ENCODE measurements at regions not wholly inside any gene's neighbourhood (a gene's known extent, or its start where the extent isn't known, plus 50 kb on each side); places are given as distances from the start of the nearest gene placed in this dataset.
"Not testable (repeated sequence)": the region's sequence is repeated elsewhere in the genome, so short reads cannot be mapped to it uniquely, and the experiment has no call there.

DNA sequence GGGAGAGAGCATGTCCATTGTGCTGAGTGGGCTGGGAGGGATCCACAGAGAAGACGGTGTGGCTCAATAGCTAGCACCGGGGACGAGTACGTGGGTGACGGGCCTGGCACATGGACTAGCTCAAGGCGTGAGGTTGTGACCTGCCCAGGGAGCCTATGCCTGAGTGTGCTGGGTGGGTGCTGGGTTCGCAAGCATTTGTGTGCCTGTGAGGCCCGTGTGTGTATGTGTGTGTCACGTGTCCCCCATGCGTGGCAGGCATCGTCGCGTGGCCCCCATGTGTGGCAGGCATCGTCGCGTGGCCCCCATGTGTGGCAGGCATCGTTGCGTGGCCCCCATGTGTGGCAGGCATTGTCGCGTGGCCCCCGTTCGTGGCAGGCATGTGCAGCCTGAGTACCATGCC, 109.2 kb downstream of the TMEM121 start:
- no peaks in the 10 kb centered on the region for H3F3A ChIP-seq (ENCODE audit: control insufficient read depth, insufficient read depth)
- TF ChIP-seq, protein P1, sequence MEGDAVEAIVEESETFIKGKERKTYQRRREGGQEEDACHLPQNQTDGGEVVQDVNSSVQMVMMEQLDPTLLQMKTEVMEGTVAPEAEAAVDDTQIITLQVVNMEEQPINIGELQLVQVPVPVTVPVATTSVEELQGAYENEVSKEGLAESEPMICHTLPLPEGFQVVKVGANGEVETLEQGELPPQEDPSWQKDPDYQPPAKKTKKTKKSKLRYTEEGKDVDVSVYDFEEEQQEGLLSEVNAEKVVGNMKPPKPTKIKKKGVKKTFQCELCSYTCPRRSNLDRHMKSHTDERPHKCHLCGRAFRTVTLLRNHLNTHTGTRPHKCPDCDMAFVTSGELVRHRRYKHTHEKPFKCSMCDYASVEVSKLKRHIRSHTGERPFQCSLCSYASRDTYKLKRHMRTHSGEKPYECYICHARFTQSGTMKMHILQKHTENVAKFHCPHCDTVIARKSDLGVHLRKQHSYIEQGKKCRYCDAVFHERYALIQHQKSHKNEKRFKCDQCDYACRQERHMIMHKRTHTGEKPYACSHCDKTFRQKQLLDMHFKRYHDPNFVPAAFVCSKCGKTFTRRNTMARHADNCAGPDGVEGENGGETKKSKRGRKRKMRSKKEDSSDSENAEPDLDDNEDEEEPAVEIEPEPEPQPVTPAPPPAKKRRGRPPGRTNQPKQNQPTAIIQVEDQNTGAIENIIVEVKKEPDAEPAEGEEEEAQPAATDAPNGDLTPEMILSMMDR (IDR thresholded peaks at IDR 0.05; ENCODE audit: low read depth, low read length, poor library complexity, severe bottlenecking), result no peak
- no peak for TF ChIP-seq EZH2phosphoT487 (IDR thresholded peaks at IDR 0.05; ENCODE audit: borderline replicate concordance, low read length)

DNA sequence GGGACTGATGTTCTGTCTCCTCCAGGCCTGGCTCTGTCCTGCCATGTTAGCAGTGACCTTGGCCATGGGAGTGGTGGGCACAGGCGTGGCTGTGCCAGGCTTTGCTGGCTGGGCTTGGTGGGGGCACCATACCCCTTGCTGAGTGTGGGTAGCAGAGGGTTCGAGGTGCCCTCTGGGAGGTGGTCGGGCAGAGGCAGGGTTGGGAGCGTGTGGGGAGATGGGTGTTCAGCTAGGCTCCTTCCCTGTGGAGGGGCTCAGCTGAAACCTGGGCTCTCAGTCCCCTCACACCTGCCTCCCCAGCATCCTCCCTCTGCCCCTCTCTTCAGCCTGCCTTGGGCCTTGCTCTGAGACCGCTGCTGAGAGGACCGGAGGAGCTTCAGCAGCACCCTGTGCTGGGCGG, 109.6 kb downstream of the TMEM121 start:
- not testable (repeated sequence) for H3K27ac ChIP-seq (ENCODE audit: low read depth, low read length); H3K79me2 ChIP-seq (ENCODE audit: control insufficient read depth, low read length); H3F3A ChIP-seq (ENCODE audit: control insufficient read depth, insufficient read depth); H3K9me3 ChIP-seq (ENCODE audit: control insufficient read depth, insufficient read depth, low read length); H3K9me2 ChIP-seq (replicated peaks; ENCODE audit: control insufficient read depth, low read length); H3K27me3 ChIP-seq (ENCODE audit: control insufficient read depth, low read length); H4K20me1 ChIP-seq (ENCODE audit: control insufficient read depth, insufficient read depth, low read depth, low read length); H3K4me3 ChIP-seq (ENCODE audit: low read length); H3K4me2 ChIP-seq (ENCODE audit: low read length); H3K4me1 ChIP-seq (ENCODE audit: control insufficient read depth, low read length); H3K36me3 ChIP-seq (ENCODE audit: control insufficient read depth, low read length)

More for the DNA sequence above, 109.2 kb downstream of the TMEM121 start:
- no peaks in the 10 kb centered on the region for H3K36me3 ChIP-seq (ENCODE audit: control insufficient read depth, low read length)
- H3K4me2 ChIP-seq (ENCODE audit: low read length), result no peak overlapping the region
- H3K9me3 ChIP-seq (ENCODE audit: control insufficient read depth, insufficient read depth, low read length), result no peaks in the 10 kb centered on the region
- H3K79me2 ChIP-seq (ENCODE audit: control insufficient read depth, low read length), result no peaks in the 10 kb centered on the region
- no peak overlapping the region for H3K27ac ChIP-seq (ENCODE audit: low read depth, low read length)
- H4K20me1 ChIP-seq (ENCODE audit: control insufficient read depth, insufficient read depth, low read depth, low read length), result no peaks in the 10 kb centered on the region
- H3K27me3 ChIP-seq (ENCODE audit: control insufficient read depth, low read length), result no peaks in the 10 kb centered on the region
- no peak overlapping the region for H3K4me3 ChIP-seq (ENCODE audit: low read length)
- no peaks in the 10 kb centered on the region for H3K9me2 ChIP-seq (replicated peaks; ENCODE audit: control insufficient read depth, low read length)
- H3K4me1 ChIP-seq (ENCODE audit: control insufficient read depth, low read length), result no peaks in the 10 kb centered on the region

DNA sequence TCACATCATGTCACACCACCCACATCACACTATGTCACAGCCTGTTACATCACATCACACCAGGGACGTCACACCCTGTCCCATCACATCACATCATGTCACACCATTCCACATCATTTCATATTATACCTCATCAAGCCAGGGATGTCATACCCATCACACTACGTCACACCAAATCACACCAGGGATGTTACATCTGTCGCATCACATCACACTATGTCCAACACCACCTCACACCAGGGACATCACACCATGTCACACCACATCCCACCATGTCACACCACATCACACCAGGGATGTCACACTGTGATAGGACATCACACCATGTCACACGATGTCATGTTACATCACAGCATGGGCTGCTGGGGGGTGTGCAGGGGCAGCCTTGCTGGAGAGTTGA, 110.6 kb downstream of the TMEM121 start:
- Histone ChIP-seq H3K4me1 (ENCODE audit: control insufficient read depth, low read length) (no peaks in the 10 kb centered on the region), H3K4me2 (ENCODE audit: low read length) (no peak overlapping the region), H3K9me2 (replicated peaks; ENCODE audit: control insufficient read depth, low read length) (no peaks in the 10 kb centered on the region), H3K27ac (ENCODE audit: low read depth, low read length) (no peak overlapping the region), H3K79me2 (ENCODE audit: control insufficient read depth, low read length) (no peaks in the 10 kb centered on the region), H3K36me3 (ENCODE audit: control insufficient read depth, low read length) (no peaks in the 10 kb centered on the region), H3K4me3 (ENCODE audit: low read length) (no peak overlapping the region), H4K20me1 (ENCODE audit: control insufficient read depth, insufficient read depth, low read depth, low read length) (no peaks in the 10 kb centered on the region), H3K9me3 (ENCODE audit: control insufficient read depth, insufficient read depth, low read length) (no peaks in the 10 kb centered on the region), H3F3A (ENCODE audit: control insufficient read depth, insufficient read depth) (no peaks in the 10 kb centered on the region), H3K27me3 (ENCODE audit: control insufficient read depth, low read length) (no peaks in the 10 kb centered on the region)
- TF ChIP-seq, protein P1 (IDR thresholded peaks at IDR 0.05; ENCODE audit: low read depth, low read length, poor library complexity, severe bottlenecking), result no peak
- TF ChIP-seq EZH2phosphoT487 (IDR thresholded peaks at IDR 0.05; ENCODE audit: borderline replicate concordance, low read length), result no peak

DNA sequence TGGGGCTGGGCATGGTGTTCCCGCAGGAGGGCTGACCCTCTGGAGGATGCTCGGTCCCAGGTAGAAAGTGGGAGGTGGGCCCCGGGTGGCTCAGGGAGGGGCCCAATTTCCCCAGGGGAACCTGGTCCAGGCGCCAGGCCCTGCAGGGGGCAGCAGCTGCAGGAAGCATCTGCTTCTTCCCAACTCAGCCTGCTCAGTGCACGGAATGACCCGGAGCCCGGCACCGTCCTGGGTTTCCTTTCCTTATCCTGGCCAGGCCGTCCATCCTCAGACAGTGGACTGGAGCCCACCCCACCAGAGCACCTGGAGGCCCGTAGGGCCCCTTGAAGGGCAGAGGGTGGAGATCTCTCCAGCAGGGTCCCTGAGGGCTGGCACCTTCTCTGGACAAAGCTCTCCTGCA, 111.0 kb downstream of the TMEM121 start:
- not testable (repeated sequence) for H3K36me3 ChIP-seq (ENCODE audit: control insufficient read depth, low read length); H3K4me3 ChIP-seq (ENCODE audit: low read length); H3K79me2 ChIP-seq (ENCODE audit: control insufficient read depth, low read length); H4K20me1 ChIP-seq (ENCODE audit: control insufficient read depth, insufficient read depth, low read depth, low read length); H3K4me2 ChIP-seq (ENCODE audit: low read length); H3K9me2 ChIP-seq (replicated peaks; ENCODE audit: control insufficient read depth, low read length); H3K9me3 ChIP-seq (ENCODE audit: control insufficient read depth, insufficient read depth, low read length); H3K27me3 ChIP-seq (ENCODE audit: control insufficient read depth, low read length); H3F3A ChIP-seq (ENCODE audit: control insufficient read depth, insufficient read depth); H3K27ac ChIP-seq (ENCODE audit: low read depth, low read length); H3K4me1 ChIP-seq (ENCODE audit: control insufficient read depth, low read length)

DNA sequence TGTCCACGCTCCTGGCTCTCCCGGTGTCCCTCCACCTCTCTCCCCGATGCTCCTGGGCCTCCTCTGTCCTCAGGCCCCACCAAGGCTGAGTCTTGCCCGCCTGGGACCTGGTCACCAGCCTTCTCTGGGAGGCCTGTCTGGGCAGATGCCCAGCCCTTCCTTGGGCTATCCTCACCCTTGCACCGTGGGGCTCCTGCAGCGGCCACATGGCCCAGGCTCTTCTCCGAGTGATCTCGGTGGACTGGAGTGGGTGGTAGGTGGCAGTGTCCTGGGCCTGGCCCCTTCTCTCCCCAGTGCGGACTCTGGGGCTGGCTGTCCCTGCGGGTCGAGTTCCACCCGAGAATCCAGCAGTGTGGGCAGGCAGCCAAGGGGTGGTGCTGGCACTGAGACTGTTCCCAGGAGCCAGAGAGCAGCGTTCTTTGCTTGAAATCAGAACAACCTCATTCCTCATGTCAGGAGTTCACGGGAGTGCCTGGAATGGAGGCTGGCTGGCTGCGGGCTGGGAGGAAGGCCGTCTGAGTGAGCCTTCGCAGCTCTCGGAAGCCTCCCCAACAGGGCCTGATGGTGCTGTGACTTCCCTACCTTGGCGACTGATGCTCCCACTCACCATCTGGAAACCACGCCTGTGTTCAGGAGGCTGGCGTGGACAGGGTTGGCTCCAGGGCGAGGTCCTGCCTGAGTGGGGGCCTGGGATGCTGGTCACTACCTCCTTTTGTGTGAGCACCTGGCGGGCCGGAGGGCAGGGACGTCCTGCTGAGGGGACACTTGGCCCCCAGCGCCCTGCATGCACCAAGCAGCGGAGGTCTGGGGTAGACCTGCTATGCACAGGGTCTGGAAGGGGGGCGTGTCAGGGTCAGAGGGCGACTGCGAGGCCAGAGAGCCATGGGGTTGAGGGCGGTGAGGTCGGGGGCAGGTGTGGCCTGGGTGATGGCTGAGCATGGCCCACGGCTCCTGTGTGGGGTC, 113.9 kb downstream of the TMEM121 start:
- H4K20me1 ChIP-seq (ENCODE audit: control insufficient read depth, insufficient read depth, low read depth, low read length); H3K27me3 ChIP-seq (ENCODE audit: control insufficient read depth, low read length); H3K4me2 ChIP-seq (ENCODE audit: low read length); H3K9me3 ChIP-seq (ENCODE audit: control insufficient read depth, insufficient read depth, low read length); H3K79me2 ChIP-seq (ENCODE audit: control insufficient read depth, low read length); H3K36me3 ChIP-seq (ENCODE audit: control insufficient read depth, low read length); H3K9me2 ChIP-seq (replicated peaks; ENCODE audit: control insufficient read depth, low read length); H3F3A ChIP-seq (ENCODE audit: control insufficient read depth, insufficient read depth); H3K4me3 ChIP-seq (ENCODE audit: low read length); H3K27ac ChIP-seq (ENCODE audit: low read depth, low read length); H3K4me1 ChIP-seq (ENCODE audit: control insufficient read depth, low read length): not testable (repeated sequence)

Data from DOHH2 (cell line).